Lower leg skin (tissue), 4 donors: ENCODE measurements at regions not wholly inside any gene's neighbourhood (a gene's known extent, or its start where the extent isn't known, plus 50 kb on each side); places are given as distances from the start of the nearest gene placed in this dataset.

Experiments
- DNase-seq, 2 donors: peaks; one replicate each; pipeline ENCODE4 v3.0.0-alpha.2; 2019; ENCODE audit warnings: low spot score in 2 of 2
- H3K4me3 ChIP-seq: fragments of 200-600 bp; sonication (generic); 2 replicates; pipeline ENCODE4 v1.5.1; 2017; ENCODE audit warnings: mild to moderate bottlenecking, low read depth; ENCODE audit not compliant: poor library complexity, severe bottlenecking
- POLR2A ChIP-seq, 2 donors: fragments of 450-650 bp; IDR thresholded peaks; one replicate each; pipeline ENCODE4 v1.6.1; 2016 to 2017; ENCODE audit warnings: antibody characterized with exemption in 2 of 2, mild to moderate bottlenecking in 1 of 2, moderate library complexity in 1 of 2
- WGBS, 2 donors: methylation state at CpG; one replicate each; pipeline ENCODE4 v1.1.5; 2018; 5-methylcytosine and 5-hydroxymethylcytosine counted together
- intact Hi-C: fragments of 100-400 bp; cut with DNase I; formaldehyde crosslinking; loops from one replicate; pipeline ENCODE4 v1.15.0; 2023; ENCODE audit warnings: low total_unique reads
- TF ChIP-seq, protein P1 (sequence below), 3 donors: fragments of 450-650 bp; IDR thresholded peaks; one replicate each; pipeline ENCODE4 v1.5.1; 2016; ENCODE audit warnings: antibody characterized with exemption in 3 of 3, mild to moderate bottlenecking in 3 of 3, moderate library complexity in 2 of 3

DNA sequence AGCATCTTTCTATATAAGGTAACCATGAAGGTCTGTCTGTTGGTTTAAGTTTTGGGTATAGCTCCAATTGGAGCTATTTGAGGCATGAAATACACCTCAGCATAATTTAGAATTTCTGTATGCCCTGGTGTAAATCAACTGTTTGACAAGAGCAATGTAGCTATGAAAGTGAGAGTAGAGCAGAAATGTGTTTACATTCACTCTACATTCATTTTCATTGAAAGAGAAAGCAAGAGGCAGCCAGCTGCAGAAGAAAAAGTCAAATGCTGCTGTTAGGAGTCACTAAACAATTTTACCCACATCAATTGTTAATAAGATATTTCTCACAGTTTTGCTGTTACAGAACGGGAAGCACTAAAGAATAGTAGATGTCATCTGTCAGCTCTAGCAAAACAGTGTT is 252.5 kb downstream of the SLC6A15 start:
- intact Hi-C loops: no loop called here
- no peak for DNase-seq
- WGBS, 2 donors: 61 to 67% methylated on average over 1 of the region's 1 CpG
- TF ChIP-seq, protein P1, sequence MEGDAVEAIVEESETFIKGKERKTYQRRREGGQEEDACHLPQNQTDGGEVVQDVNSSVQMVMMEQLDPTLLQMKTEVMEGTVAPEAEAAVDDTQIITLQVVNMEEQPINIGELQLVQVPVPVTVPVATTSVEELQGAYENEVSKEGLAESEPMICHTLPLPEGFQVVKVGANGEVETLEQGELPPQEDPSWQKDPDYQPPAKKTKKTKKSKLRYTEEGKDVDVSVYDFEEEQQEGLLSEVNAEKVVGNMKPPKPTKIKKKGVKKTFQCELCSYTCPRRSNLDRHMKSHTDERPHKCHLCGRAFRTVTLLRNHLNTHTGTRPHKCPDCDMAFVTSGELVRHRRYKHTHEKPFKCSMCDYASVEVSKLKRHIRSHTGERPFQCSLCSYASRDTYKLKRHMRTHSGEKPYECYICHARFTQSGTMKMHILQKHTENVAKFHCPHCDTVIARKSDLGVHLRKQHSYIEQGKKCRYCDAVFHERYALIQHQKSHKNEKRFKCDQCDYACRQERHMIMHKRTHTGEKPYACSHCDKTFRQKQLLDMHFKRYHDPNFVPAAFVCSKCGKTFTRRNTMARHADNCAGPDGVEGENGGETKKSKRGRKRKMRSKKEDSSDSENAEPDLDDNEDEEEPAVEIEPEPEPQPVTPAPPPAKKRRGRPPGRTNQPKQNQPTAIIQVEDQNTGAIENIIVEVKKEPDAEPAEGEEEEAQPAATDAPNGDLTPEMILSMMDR (IDR thresholded peaks at IDR 0.05): no peak
- TF ChIP-seq POLR2A (IDR thresholded peaks at IDR 0.05): no peak
- H3K4me3 ChIP-seq: no peak overlapping the region

DNA sequence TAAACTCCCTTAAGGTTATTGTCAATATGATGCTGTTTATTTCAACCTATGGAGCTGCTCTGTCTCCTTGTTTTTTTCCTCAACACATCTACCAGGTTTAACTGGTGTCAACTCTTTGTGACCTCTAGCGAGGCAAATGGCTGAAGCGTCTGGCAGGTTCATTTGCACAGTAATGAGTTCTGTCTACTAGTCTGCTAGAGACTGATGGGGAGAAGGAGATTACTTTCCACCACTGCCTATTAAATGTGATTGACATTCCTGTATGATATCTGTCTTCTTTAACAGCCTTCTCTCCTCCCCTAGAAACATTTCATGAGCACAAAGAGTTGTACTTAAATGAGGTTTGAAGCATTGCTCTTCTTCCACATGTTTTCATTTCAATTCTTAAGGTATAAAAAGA is 253.7 kb downstream of the SLC6A15 start:
- H3K4me3 ChIP-seq: no peak overlapping the region
- WGBS, 2 donors: 83 to 85% methylated on average over 2 of the region's 2 CpGs
- DNase-seq: no peak
- TF ChIP-seq, protein P1 (IDR thresholded peaks at IDR 0.05): no peak
- TF ChIP-seq POLR2A (IDR thresholded peaks at IDR 0.05): no peak
- intact Hi-C loops: no loop called here

DNA sequence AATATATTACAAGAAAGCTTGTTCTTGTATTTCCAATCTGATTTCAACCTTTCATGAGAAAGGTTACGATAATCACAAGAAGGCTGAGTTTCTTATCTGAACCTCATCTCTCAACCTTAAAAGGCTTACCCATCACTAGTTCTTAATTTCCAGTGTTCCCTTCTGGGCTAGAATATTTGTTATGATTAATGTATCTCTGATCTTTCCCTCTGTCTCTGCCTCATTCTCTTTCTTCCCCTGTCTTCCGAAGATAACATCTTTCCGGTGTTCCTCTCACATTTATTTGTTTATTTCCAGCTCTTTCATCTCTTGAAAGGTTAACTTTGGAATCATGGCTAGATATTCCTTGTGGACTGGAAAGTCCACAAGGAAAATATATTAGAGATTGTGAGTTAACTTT is 255.9 kb downstream of the SLC6A15 start:
- intact Hi-C loops: no loop called here
- DNase-seq: no peak
- H3K4me3 ChIP-seq: no peak overlapping the region
- no peak for TF ChIP-seq POLR2A (IDR thresholded peaks at IDR 0.05)
- TF ChIP-seq, protein P1 (IDR thresholded peaks at IDR 0.05): no peak
- 44 to 49% methylated on average over 3 of the region's 3 CpGs for WGBS, 2 donors

DNA sequence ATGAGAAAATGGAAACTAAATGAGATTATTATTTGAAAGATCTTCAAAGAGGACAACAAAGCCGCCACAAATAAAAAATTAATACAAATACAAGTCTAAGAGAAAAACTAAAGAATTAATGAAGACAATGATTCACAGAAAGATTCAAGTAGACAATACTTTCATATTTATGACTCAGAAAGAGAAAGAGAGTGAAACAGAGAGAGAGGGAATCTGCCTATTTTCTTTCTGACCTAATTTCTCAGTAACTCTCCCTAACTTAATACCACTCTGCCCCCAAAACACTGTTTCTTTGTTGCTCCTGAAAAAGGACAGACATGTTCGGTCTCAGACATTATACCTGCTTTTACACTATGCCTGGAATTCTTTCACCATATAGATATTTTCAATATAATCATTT is 259.1 kb downstream of the SLC6A15 start:
- no peak for TF ChIP-seq POLR2A (IDR thresholded peaks at IDR 0.05)
- TF ChIP-seq, protein P1 (IDR thresholded peaks at IDR 0.05): no peak
- intact Hi-C loops: no loop called here
- 95 to 97% methylated on average over 2 of the region's 2 CpGs for WGBS, 2 donors
- DNase-seq: no peak
- no peak overlapping the region for H3K4me3 ChIP-seq

DNA sequence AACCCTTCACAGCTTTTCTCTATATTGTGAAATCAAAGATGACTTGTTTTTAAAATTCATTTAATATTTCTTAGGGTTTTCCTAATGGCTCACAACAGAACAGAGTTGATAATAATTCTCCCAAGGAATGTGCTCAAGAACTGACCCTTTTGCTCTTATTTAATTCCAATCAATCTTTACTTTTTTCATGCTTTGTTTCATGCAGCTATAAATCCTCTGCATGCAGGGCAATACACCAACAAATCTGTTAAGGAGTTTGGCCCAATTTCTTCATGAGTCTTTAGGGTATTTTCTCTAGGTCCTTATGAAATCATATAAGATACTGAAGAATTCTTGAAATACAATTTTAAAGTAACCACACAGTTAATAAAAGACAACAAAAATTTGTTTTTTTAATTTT is 264.2 kb downstream of the SLC6A15 start:
- intact Hi-C loops: no loop called here
- TF ChIP-seq, protein P1 (IDR thresholded peaks at IDR 0.05): no peak
- no peak for TF ChIP-seq POLR2A (IDR thresholded peaks at IDR 0.05)
- DNase-seq: no peak
- no peak overlapping the region for H3K4me3 ChIP-seq

DNA sequence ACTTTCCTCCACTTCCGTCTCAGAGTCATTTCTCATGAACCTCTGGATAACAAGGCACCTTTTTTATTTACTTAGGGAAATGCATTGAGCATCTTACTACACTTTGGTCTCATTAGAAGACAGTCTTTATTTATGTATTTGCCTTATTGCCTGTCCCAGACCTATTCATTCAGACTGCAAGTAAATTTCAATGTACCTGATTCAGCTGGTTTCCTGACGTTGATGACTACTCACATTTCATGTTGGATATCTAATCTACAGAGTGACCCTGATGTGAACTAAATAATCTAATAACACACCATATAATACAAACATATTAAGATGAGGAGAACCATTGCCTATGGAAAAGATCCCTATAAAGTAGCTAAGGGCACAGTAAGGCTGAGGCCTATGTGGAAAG is 267.7 kb downstream of the SLC6A15 start:
- no peak for DNase-seq
- TF ChIP-seq, protein P1 (IDR thresholded peaks at IDR 0.05): no peak
- no peak for TF ChIP-seq POLR2A (IDR thresholded peaks at IDR 0.05)
- WGBS, 2 donors: 90 to 94% methylated on average over 2 of the region's 2 CpGs
- H3K4me3 ChIP-seq: no peak overlapping the region
- intact Hi-C loops: no loop called here
